Astrocyte (in vitro differentiated cells and primary cell): ENCODE measurements at regions not wholly inside any gene's neighbourhood (a gene's known extent, or its start where the extent isn't known, plus 50 kb on each side); places are given as distances from the start of the nearest gene placed in this dataset.

Experiments
- DNase-seq: peaks from one replicate; pipeline ENCODE4 v3.0.0-alpha.2; 2010; ENCODE audit warnings: low read depth
- FAIRE-seq: peaks from 2 replicates; lab custom pipeline; 2011; peaks lifted over from hg19 to GRCh38; lab: Jason Lieb, UNC
- H2AFZ ChIP-seq: 2 replicates; pipeline ENCODE4 v1.6.0; 2012; ENCODE audit warnings: low read depth, low read length, inconsistent platforms
- H3K27ac ChIP-seq: 2 replicates; pipeline ENCODE4 v1.5.1; 2011; ENCODE audit warnings: low read depth, low read length, inconsistent platforms
- H3K27me3 ChIP-seq: 2 replicates; pipeline ENCODE4 v1.6.0; 2011; ENCODE audit warnings: low read length, inconsistent platforms; ENCODE audit not compliant: insufficient read depth
- H3K36me3 ChIP-seq: 2 replicates; pipeline ENCODE4 v1.5.1; 2011; ENCODE audit warnings: low read length, inconsistent platforms; ENCODE audit not compliant: insufficient read depth
- H3K4me1 ChIP-seq: 2 replicates; pipeline ENCODE4 v1.5.1; 2011; ENCODE audit warnings: low read length, inconsistent platforms; ENCODE audit not compliant: insufficient read depth
- H3K4me2 ChIP-seq: 2 replicates; pipeline ENCODE4 v1.6.0; 2012; ENCODE audit warnings: low read length, inconsistent platforms
- H3K4me3 ChIP-seq: 2 replicates; pipeline ENCODE4 v1.5.1; 2011; ENCODE audit warnings: low read depth, mild to moderate bottlenecking, low read length, inconsistent platforms; ENCODE audit not compliant: insufficient read depth
- H3K79me2 ChIP-seq: 2 replicates; pipeline ENCODE4 v1.6.0; 2012; ENCODE audit warnings: mild to moderate bottlenecking, low read length, inconsistent platforms; ENCODE audit not compliant: insufficient read depth
- H3K9ac ChIP-seq: 2 replicates; pipeline ENCODE4 v1.6.0; 2012; ENCODE audit warnings: mild to moderate bottlenecking, low read length, inconsistent platforms
- H3K9me3 ChIP-seq: 2 replicates; pipeline ENCODE4 v1.5.1; 2012; ENCODE audit warnings: low read depth, mild to moderate bottlenecking, low read length, inconsistent platforms; ENCODE audit not compliant: insufficient read depth
- H4K20me1 ChIP-seq: 2 replicates; pipeline ENCODE4 v1.6.0; 2012; ENCODE audit warnings: low read length, inconsistent platforms; ENCODE audit not compliant: insufficient read depth
- H3K27ac Mint-ChIP-seq: one replicate; pipeline ENCODE4 v1.8.0; 2021; ENCODE audit warnings: mild to moderate bottlenecking, mixed read lengths; ENCODE audit not compliant: unreplicated experiment
- H3K27me3 Mint-ChIP-seq: one replicate; pipeline ENCODE4 v1.8.0; 2021; ENCODE audit warnings: low read depth, mixed read lengths; ENCODE audit not compliant: unreplicated experiment
- H3K36me3 Mint-ChIP-seq: one replicate; pipeline ENCODE4 v1.8.0; 2021; ENCODE audit warnings: low read depth, mixed read lengths; ENCODE audit not compliant: unreplicated experiment
- H3K4me1 Mint-ChIP-seq: one replicate; pipeline ENCODE4 v1.8.0; 2021; ENCODE audit warnings: low read depth, mixed read lengths; ENCODE audit not compliant: unreplicated experiment
- H3K4me3 Mint-ChIP-seq: one replicate; pipeline ENCODE4 v1.8.0; 2021; ENCODE audit warnings: mild to moderate bottlenecking, moderate library complexity, mixed read lengths; ENCODE audit not compliant: unreplicated experiment
- H3K9me3 Mint-ChIP-seq: one replicate; pipeline ENCODE4 v1.8.0; 2021; ENCODE audit warnings: mild to moderate bottlenecking, mixed read lengths; ENCODE audit not compliant: unreplicated experiment
- CTCF ChIP-seq: IDR thresholded peaks from 2 replicates; pipeline ENCODE4 v1.5.1; 2011; ENCODE audit warnings: low read depth, mild to moderate bottlenecking, inconsistent platforms, low read length, moderate library complexity; ENCODE audit not compliant: insufficient read depth
- EZH2 ChIP-seq: IDR thresholded peaks from 2 replicates; pipeline ENCODE4 v1.6.1; 2012; ENCODE audit warnings: mild to moderate bottlenecking, low read length, inconsistent platforms; ENCODE audit not compliant: insufficient read depth

DNA sequence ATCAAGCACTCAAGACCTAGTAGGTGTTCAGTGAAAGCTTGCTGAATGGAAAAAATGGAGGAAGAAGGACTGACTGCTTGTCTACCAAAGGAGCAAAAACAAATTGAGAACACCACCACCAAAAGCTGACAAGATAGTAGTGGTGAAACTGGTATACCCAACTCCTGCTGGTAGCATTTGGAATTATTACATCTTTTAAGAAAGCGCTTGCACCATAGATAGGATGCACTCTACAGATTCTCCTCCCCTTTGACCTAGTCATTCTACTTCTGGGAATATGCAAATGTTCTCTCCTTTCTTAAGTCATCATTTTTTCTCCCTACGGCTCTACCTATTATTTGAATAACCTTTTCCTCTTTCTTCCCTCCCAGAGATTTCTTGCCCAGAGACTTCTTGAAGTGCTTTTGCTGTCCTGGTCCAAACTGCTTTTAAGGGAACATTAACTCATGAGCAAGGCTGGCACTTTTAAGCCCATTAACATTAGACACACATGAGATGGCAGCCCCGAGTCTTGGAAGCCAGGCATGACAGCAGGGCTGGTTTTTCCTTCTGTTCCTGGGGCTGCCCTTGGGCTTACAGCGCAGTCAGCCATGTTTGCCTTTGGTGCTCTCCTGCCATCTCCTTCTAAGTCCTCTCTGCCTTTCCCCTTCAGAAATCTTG lies 75.0 kb upstream of the TLE3 start:
- H3K27me3 ChIP-seq = peaks cover 19% of the 10 kb centered on the region
- H3K36me3 Mint-ChIP-seq = no peaks in the 10 kb centered on the region
- peaks cover 54% of the 10 kb centered on the region for H3K27me3 Mint-ChIP-seq

DNA sequence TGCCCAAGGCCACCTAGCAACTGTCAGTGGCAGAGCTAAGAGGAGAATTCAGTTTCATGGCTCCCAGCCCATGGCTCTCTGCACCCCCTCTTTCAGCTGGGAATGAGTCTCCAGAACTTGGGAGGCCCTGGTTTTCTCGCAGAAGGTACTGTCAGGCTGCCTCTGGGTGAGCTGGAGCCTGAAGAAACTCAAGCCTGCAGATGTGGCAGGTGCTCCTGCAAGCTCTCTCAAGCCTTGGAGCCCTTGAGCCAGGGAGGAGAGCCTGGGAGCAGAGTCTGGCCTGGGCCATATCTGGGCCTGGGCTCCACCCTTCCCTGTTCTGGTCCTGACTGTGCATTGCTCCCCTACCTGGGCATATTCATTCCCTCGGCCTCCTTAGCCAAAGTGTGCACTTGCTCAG lies 74.4 kb upstream of the TLE3 start:
- H3K27me3 Mint-ChIP-seq = peaks cover 58% of the 10 kb centered on the region
- peaks cover 19% of the 10 kb centered on the region for H3K27me3 ChIP-seq
- H3K4me1 ChIP-seq = no peaks in the 10 kb centered on the region
- no peak overlapping the region for H3K4me3 ChIP-seq
- H4K20me1 ChIP-seq = no peaks in the 10 kb centered on the region
- TF ChIP-seq EZH2 = no peak
- no peak for TF ChIP-seq CTCF
- H3K9me3 ChIP-seq = no peaks in the 10 kb centered on the region
- no peaks in the 10 kb centered on the region for H3K4me1 Mint-ChIP-seq
- no peak overlapping the region for H3K27ac Mint-ChIP-seq
- no peak overlapping the region for H3K9ac ChIP-seq
- H3K79me2 ChIP-seq = no peaks in the 10 kb centered on the region
- FAIRE-seq (no peak), DNase-seq (no peak)
- peaks cover 3% of the 10 kb centered on the region for H3K9me3 Mint-ChIP-seq
- H3K4me3 Mint-ChIP-seq = no peak overlapping the region
- H3K27ac ChIP-seq = no peak overlapping the region
- H3K4me2 ChIP-seq = no peak overlapping the region
- H2AFZ ChIP-seq = no peak overlapping the region
- H3K36me3 Mint-ChIP-seq = no peaks in the 10 kb centered on the region
- no peaks in the 10 kb centered on the region for H3K36me3 ChIP-seq

More for the DNA sequence above, 75.0 kb upstream of the TLE3 start:
- H4K20me1 ChIP-seq = no peaks in the 10 kb centered on the region
- H3K4me2 ChIP-seq = no peak overlapping the region
- Mint-ChIP-seq H3K9me3 (peaks cover 3% of the 10 kb centered on the region), H3K4me3 (no peak overlapping the region), H3K4me1 (no peaks in the 10 kb centered on the region), H3K27ac (no peak overlapping the region)
- no peak overlapping the region for H3K27ac ChIP-seq
- H3K4me3 ChIP-seq = no peak overlapping the region
- H3K4me1 ChIP-seq = no peaks in the 10 kb centered on the region
- H3K79me2 ChIP-seq = no peaks in the 10 kb centered on the region
- no peak overlapping the region for H3K9ac ChIP-seq
- no peak overlapping the region for H2AFZ ChIP-seq
- no peaks in the 10 kb centered on the region for H3K9me3 ChIP-seq
- no peaks in the 10 kb centered on the region for H3K36me3 ChIP-seq
- no peak for DNase-seq
- no peak for TF ChIP-seq CTCF
- no peak for TF ChIP-seq EZH2
- FAIRE-seq = no peak

- H3K4me3 ChIP-seq = no peak overlapping the region
- TF ChIP-seq CTCF (no peak), EZH2 (no peak)
- H3K9me3 Mint-ChIP-seq = peaks cover 3% of the 10 kb centered on the region
- DNase-seq (no peak), FAIRE-seq (no peak)
- no peak overlapping the region for H2AFZ ChIP-seq
- no peak overlapping the region for H3K4me2 ChIP-seq
- H4K20me1 ChIP-seq = no peaks in the 10 kb centered on the region
- H3K36me3 ChIP-seq = no peaks in the 10 kb centered on the region
- no peaks in the 10 kb centered on the region for H3K4me1 Mint-ChIP-seq
- no peaks in the 10 kb centered on the region for H3K9me3 ChIP-seq
- no peaks in the 10 kb centered on the region for H3K4me1 ChIP-seq
- H3K36me3 Mint-ChIP-seq = no peaks in the 10 kb centered on the region
- no peak overlapping the region for H3K9ac ChIP-seq
- peaks cover 19% of the 10 kb centered on the region for H3K27me3 ChIP-seq
- H3K27ac Mint-ChIP-seq = no peak overlapping the region
- H3K4me3 Mint-ChIP-seq = no peak overlapping the region
- no peak overlapping the region for H3K27ac ChIP-seq
- peaks cover 61% of the 10 kb centered on the region for H3K27me3 Mint-ChIP-seq
- H3K79me2 ChIP-seq = no peaks in the 10 kb centered on the region
Measured at GRCh38 chr15:70171256-70171886, 73.7 kb upstream of the TLE3 start.
